HG03064 (cell line): ENCODE measurements at regions not wholly inside any gene's neighbourhood (a gene's known extent, or its start where the extent isn't known, plus 50 kb on each side); places are given as distances from the start of the nearest gene placed in this dataset.

ENCODE experiments used
- ATAC-seq: cut with Tn5 transposase; IDR thresholded peaks from one replicate; pipeline ENCODE4 v1.9.1; 2021; ENCODE audit warnings: low read depth; ENCODE audit not compliant: unreplicated experiment

DNA sequence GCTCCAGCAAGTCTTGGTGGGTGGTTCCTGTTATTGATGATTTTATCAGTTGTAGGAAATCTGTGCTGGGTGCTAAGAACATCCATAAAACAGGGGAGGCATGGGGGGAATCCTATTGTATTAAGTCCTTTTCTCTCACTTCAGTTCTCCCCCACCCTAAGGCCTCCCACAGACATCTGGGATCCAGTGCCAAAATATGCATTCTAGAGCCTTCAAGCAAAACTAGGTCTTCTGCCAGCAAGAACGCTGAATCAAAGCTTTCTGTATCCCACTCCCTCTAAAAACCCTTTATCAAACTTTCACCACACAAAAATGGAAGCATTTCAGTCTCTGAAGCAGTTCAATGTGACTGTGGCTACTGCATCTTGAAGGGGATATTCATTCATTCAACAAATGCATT is 281.9 kb downstream of the GAS1 start:
- no peak for ATAC-seq

DNA sequence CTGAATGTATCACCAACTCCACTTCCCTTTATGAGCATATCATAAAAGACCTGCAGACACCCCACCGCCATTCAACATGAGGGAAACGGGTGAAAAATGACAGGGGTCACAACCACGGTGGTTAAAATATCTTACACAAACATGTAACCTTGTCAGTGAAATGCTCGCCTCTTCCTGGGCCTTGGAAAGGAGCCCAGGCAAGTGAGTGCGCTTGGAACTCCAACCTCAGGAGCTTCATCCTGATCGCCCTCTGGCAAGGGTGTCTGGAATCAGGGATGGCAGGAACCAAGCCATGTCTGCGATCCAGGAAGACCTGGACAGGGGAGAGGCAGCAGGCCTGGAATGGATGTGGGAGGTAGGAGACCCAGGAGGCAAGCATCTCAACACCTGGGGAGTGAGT is 282.7 kb downstream of the GAS1 start:
- no peak for ATAC-seq

DNA sequence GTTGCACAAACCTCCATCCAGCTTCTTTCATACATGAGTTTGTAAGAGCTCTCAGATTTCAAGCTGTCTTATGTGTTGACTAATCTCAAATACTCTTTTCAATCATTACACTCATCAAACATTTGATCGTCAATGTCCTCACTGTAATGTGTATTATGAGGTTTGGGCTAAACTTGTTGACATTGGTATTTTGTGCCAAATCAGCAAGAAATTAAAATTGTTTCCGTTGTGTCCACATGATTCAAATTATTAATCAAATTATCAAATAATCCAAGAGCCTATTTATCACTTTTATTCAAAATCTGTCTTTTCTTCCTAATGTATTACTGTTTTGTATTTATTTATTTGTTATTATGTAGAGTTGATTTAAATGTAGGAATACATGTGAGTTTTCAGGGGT is 283.4 kb downstream of the GAS1 start:
- no peak for ATAC-seq

DNA sequence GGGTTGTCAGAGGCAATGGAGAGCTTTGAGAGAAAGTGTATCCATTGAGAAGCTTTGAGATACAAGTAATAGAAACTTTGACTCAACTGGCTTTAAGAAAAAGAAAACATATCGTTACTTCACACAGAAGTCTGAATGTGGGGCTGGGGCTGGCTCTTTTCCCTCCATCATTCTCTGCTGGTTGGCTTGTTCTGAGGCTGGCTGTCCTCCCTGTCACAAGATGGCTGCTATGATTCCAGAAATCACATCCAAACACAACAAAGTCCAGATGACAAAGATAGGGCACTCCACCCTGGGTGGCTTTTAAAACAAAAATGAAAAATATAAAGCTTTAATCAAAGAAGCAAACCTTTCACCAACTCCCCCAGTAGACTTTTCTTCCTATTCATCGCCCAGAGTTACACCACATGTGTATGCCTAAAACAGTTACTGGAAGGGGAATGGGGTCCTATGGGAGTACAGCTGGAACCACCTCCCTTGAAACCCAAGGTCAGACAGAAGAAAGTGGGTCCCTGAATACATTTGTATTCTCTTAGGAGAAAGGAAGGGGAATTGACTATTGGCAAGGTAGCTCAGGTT is 284.3 kb downstream of the GAS1 start:
- no peak for ATAC-seq

DNA sequence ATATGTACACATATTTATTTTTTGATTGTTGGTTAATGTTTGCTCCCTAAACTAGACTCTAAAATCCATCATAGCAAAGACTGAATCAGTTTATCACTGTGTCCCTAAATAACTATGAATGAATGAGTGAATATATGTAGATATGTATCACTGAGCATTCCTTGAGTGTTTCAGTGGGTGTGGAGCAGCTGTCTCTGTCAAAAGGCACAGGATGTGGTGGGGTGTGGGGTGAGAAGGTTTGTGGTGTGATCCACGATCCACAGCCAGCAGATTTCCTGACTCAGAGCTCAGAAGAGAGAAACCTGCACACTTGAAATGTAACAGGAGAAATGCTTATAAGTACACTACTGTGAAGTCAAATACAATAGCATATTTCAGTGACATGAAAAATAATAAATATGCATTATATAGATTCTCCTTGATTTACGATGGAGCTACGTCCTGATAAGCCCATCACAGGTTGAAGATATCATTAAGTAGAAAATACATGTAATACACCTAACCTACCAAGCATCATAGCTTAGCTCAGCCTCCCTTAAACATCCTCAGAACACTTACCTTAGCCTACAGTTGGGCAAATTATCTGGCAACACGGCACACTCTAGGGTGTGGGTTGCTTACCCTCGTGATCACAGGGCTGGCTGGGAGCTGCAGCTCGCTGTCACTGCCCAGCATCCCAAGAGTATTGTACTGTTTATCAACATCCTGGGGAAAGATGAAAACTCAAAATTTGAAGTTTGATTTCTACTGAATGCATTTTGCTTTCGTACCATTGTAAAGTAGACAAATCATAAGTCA is 287.0 kb downstream of the GAS1 start:
- no peak for ATAC-seq

DNA sequence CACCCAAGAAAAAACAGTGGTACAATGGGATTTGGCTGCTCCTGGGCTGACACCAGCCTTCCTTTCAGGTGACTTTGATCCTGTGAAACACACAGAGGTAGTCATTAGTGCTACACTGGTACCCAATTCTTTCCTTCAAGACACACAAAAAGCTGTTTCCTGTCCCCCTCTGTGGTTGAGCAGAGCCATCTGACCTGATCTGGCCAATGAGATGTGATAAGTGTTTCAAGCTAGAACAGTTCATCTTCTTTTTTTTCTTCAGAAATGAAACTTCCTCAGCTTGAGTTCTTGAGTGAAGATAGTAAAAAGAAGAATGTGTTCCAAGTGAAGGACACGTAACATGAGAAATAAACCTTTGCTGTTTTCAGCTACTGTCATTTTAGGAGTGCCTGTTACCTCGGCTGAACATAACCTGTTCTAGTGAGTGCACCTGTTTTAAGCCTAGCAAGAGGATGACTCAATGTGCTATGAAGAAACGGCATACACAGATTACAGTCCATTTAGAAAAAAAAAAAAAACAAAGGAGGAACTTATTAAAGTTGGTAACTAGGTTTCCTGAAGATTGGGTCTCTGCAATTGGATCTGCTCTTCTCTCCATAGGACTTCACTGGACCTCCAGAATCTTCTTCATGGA is 287.8 kb downstream of the GAS1 start:
- no peak for ATAC-seq

DNA sequence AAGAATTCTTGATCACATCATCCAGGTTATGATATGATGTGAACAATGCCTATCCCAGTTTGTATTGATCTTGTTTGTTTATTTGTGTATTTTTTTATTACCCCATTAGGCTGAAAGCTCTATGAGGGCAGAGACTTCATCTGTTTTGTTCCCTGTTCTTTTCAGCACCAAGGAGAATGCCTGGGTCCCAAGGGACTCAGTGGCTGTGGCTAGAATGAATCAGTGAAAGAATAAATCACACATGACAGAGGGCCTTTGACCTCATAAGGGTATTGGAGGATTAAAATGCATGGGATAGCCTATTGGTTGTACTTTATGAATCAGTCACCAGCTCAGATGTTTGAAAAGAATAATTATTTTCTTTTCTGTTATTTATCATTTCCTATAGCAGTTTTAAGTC is 292.2 kb downstream of the GAS1 start:
- no peak for ATAC-seq

DNA sequence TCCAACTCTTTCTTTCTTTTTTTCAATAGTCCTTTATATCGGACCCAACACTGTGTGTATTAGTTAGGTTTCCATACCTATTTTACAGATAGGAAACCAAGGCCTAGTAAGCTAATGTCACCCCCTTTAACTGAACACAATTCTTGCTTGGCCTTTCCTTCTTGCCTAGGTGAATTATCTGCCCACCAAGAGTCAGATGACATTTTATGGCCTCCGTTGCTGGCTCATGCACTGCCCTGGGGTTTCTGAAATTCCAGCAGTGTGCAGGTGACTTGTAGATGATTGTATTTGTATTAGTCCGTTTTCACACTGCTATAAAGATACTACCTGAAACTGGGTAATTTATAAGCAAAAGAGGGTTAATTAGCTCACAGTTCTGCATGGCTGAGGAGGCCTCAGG is 293.8 kb downstream of the GAS1 start:
- no peak for ATAC-seq

DNA sequence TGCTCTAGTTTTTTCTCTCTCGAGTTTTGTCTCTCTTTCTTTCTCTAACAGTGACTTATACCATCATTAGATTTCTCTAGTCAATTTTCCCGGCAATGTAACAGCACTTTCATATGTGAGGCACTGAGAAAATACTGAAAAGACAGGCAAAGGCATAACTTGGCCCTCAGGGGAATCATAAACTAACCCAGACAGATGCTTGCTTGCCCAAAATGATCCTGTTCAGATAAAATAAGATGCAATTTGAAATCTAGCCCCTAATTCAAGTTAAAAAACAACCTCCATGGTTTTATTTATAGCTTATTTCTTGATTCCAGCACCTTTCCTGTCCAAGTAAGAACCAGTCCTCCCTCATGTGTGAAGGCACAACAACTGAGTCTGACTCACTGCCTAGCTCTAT is 294.6 kb downstream of the GAS1 start:
- ATAC-seq = no peak

DNA sequence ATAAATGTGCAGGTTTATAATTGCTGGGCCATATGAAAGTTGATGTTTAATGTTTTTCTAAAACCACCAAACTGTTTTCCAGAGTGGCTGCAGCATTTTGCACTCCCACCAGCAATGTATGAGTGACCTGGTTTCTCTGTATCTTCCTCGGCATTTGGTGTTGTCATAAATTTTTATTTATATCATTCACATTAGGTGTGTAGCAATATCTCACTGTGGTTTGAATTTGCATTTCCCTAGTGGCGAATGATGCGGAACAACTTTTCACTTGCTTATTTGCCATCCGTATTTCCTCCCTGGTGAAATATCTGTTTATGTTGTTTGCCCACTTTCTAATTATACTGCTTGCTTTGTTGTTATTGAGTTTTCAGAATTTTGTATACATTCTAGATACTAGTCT is 295.7 kb upstream of the TUT7 start:
- no peak for ATAC-seq

DNA sequence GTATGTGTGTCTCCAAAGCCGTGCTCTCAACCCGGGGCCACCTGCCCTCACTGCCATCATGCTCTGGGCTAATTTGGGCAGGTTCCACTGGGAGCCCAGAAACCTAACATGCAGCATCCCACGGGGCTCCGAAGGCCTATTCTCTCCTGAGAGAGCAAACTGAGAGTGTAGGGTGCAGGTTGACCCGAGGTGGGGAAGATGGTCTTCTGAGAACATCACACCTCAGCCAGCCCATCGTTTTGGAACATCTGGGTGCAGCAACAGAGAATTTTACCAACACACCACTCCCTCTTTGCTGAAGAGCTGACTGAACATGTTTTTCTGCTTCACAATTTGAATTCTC is 294.6 kb upstream of the TUT7 start:
- ATAC-seq = no peak

DNA sequence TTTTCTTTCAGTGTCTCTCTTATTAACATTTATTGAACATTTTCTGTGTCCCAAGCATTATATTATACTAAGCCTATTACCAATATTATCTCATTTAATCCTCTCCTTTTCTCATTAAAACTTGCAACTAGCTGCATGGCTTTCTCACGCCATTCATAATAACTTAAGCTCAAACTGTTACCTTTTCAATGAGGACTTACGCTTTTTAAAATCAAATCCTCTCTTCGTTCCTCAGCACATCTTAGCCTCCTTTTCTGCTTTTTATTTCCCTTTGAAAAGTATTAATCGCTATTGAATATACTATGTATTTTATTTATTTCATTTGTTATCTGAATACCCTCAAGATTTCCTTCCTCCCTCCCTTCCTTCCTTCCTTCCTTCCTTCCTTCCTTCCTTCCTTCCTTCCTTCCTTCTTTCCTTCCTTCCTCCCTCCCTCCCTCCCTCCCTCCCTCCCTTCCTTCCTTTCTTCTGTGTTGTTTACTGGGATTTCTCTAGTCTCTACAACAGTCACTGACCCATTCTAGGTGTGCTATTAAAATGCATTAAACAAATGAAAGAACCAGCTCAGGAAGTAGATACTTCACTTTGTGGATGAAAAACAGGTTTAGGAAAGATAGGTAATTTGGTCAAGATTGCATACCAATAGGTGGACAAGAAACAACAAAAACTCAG is 294.1 kb upstream of the TUT7 start:
- ATAC-seq = no peak

DNA sequence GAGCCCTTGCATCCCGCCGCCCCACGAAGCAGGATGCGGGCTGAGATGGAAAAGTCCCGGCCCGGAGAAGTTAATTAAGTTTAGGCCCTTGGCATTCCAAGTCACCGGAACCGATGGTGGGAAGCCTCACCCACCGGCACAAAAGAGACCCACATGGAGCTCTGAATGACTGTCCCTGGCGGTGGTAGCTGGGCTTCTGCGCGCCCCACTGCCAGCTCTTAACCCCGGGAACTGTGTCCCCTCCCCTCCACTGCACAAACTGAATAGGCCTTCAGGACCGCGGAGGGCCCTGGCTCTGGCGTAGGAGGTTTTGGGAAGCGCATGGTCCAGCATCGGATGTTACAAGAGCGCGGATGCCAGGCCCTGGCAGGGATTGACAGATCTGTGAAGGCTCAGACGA is 291.1 kb upstream of the TUT7 start:
- ATAC-seq = no peak

DNA sequence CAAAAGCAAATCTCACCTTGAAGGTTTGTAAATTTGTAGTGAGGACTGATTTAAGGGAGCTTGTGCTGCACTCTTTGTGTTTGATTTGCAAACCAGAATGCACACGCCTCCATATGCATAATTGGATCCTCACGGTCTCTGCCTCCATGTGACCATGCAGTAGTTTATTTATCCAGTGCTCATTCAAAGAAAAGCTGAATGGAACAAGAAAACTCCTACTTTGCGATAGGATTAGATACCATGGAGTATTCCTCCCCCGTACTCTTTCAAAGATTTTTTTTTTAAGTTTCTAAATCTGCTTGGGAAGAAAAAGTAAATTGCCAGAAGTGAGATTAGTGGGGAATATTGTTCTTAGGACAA is 290.4 kb upstream of the TUT7 start:
- no peak for ATAC-seq

DNA sequence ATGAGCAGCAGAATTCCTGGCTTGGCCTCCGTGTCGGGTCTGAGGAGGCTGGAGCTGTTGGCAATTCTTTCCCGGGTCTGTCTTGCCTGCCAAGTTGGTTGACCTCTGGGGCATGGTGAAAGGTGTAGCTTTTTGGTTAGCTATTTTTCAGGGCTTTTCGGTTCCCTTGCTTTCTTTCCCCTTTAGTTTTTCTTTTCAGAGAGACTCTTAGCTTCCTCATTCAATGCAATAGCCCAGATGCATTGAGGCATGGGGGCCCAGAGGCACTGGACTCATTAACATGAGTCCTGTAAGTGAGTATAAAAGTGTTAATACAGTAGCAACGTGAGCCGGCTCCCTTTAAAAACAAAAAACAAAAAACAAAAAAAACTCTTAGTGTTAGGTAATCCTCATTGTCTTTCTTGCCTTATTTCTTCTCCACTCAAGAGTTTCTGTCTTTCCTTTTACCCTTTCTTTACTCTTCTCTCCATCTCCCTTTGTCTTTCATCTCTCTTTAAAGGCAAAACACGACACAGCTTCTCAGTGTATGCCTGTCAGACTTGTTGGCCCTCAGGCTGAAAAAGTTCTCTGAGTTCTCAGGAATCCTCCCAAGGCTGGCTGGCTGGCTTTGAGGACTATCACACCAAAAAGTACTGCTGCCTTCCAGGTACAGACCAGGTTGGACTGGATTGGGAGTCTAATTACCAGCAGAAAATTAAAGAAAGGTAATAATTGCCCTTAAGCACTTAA is 289.9 kb upstream of the TUT7 start:
- ATAC-seq = no peak

DNA sequence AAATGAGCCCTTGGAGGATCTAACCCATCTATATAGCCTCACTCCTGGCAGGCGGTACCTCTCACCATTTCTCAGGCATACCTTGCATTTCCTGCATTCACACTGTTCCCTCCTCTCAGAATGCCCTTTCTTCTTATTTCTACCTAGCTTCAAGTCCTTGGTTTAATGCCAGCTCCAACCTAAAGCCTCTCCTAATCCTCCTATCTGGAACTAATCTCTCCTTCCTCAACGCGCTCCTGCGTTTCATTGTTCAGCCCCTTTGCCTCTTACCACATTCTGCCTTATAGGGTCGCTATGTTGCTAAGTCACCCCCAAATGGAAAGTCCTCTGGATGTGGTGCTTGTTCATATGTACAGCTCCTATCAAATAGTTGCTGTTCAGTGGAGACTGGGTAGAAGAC is 288.5 kb upstream of the TUT7 start:
- ATAC-seq = no peak

DNA sequence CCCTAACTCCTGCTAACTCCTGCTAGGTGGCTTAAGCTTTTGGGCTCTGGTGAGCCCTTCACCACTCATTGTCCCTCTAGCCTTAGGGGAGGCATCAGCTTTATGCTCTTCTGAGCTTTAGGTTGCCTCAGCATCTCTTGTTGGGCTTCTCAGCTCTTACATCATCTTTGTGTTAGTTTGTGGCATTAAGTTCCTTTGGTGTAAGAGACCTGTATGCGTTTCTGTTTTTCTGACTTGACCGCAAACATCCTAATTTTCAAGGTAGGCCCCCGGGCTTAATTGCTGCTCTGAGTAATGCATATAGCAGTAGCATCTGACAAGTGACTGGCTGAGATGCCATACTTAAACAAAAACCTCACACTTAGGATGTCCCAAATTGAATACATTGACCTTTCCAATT is 287.8 kb upstream of the TUT7 start:
- no peak for ATAC-seq

DNA sequence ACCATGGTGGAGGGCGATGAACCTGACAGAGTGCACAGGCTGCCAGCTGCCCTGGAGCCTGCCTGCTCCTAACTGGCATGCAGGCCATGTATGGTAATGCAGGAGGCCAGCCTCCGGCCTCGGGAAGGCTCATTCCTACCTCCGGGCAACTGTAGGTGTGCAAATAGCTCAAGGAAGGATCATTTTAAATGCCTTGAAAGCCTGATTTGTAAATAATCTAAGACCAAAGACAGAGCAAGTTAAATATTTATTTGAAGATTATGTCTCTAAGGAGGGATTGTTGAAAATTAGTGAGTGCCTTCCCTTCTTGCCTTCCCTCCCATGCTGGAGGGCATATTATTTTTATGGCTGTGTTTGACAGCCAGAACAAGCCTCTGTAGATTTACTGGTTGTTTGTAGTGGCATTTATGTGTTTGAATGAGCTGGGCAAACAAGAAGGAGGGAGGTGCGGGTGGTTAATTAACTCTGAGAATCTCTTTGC is 285.7 kb upstream of the TUT7 start:
- no peak for ATAC-seq

DNA sequence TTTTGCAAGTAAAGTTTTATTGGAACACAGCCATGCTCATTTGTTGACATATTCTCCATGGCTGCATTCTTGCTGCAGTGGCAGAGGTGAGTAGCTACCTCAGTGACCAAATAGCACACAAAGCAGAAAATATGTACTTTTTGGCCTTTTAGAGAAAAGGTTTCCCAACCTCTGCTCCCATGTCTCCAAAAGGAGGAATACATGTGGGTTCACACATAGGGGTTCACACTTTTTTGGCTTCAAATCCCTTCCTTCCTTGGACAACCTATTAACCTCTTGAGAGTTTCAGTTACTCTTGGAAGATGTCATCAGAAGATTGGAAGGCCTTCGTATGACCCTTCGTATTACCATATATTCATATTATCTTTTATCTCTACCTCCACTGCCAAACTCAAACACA is 285.1 kb upstream of the TUT7 start:
- ATAC-seq = no peak

DNA sequence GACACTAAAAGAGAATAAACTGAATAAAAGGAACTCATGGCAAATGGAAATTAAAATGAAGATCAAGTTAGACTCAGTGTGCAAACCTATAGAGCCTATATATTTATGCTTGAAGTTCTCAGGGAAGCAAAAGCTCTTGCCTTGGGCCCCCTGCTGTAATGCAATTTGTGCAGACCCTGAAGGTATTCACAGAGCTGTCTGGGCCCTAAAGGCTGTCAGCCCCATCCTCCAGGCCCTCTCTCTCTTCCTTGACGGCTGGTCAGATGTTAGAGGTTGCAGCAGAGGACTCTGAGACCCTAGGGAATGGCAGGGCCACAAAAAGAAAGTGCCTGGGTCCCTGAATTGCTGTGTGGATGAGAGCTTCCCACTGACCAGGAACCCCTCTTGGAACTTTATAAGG is 283.9 kb upstream of the TUT7 start:
- no peak for ATAC-seq

DNA sequence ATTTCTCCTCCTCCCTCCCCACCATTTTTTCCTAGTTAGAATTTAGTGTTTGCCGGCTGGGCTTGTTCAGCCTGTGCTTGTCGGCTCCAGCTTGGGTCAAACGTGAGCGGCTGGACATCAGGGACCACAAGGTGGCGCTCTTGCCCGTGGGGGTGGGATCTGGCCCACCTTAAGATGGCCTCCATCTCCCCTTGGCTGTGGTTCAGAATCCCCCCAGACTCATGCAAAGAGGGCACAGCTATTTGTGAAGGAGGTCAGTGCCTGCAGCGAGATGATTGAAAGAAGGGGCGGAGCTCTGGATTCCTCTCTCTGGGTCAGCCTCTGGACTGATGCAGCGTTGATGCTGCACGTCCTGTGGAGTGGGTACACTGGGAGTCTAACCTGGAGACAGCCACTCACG is 283.3 kb upstream of the TUT7 start:
- no peak for ATAC-seq
